PC-3 (cell line): ENCODE measurements at regions not wholly inside any gene's neighbourhood (a gene's known extent, or its start where the extent isn't known, plus 50 kb on each side); places are given as distances from the start of the nearest gene placed in this dataset.

Source experiments
- ATAC-seq: fragments of 200-7000 bp; cut with Tn5 transposase; 2 replicates; pipeline ENCODE4 v1.9.1; 2020; ENCODE audit warnings: mild to moderate bottlenecking, moderate library complexity
- BruUV-seq: library from RNA; stranded (reverse); fragments of 400-500 nt; replicated peaks from 2 replicates; lab custom pipeline; 2021; lab: Mats Ljungman, UMichigan
- CTCF ChIA-PET: fragments of 300-600 bp; sonication (Branson Sonifier 250); formaldehyde crosslinking; loops from one replicate; lab custom pipeline; 2022; ENCODE audit warnings: antibody characterized with exemption; lab: Charles Lee
- POLR2A ChIA-PET: fragments of 300-600 bp; sonication (Branson Sonifier 250); formaldehyde crosslinking; loops from one replicate; lab custom pipeline; 2022; ENCODE audit warnings: antibody characterized with exemption; ENCODE audit not compliant: unreplicated experiment; lab: Charles Lee
- DNase-seq: peaks from one replicate; pipeline ENCODE4 v3.0.0-alpha.2; 2015
- H2AFZ ChIP-seq: fragments of 300-600 bp; sonication (generic); 2 replicates; pipeline ENCODE4 v1.6.0; 2016; ENCODE audit warnings: antibody characterized with exemption, low read length
- H3F3A ChIP-seq: fragments of 300-600 bp; sonication (generic); one replicate; pipeline ENCODE4 v1.6.0; 2017; ENCODE audit warnings: antibody characterized with exemption, low read length, control low read depth, mild to moderate bottlenecking; ENCODE audit not compliant: unreplicated experiment
- H3K27ac ChIP-seq: fragments of 300-600 bp; sonication (generic); 2 replicates; pipeline ENCODE4 v1.5.1; 2016; ENCODE audit warnings: mild to moderate bottlenecking, low read length
- H3K27me3 ChIP-seq: fragments of 300-600 bp; sonication (generic); 2 replicates; pipeline ENCODE4 v1.6.1; 2016; ENCODE audit warnings: low read length, mixed read lengths
- H3K36me3 ChIP-seq: fragments of 300-600 bp; sonication (generic); 2 replicates; pipeline ENCODE4 v1.6.1; 2016; ENCODE audit warnings: low read depth, mixed run types, low read length, mixed read lengths
- H3K4me1 ChIP-seq: fragments of 300-600 bp; sonication (generic); 2 replicates; pipeline ENCODE4 v1.5.1; 2016; ENCODE audit warnings: low read length; ENCODE audit not compliant: insufficient read depth
- H3K4me2 ChIP-seq: fragments of 300-600 bp; sonication (generic); 2 replicates; pipeline ENCODE4 v1.6.0; 2016; ENCODE audit warnings: low read length
- H3K4me3 ChIP-seq: fragments of 300-600 bp; sonication (generic); 2 replicates; pipeline ENCODE4 v1.5.1; 2016; ENCODE audit warnings: mild to moderate bottlenecking, low read length, mixed read lengths
- H3K79me2 ChIP-seq: fragments of 300-600 bp; sonication (generic); 2 replicates; pipeline ENCODE4 v1.6.1; 2017; ENCODE audit warnings: low read length, mixed read lengths
- H3K9ac ChIP-seq: fragments of 300-600 bp; sonication (generic); 2 replicates; pipeline ENCODE4 v1.6.0; 2016; ENCODE audit warnings: mild to moderate bottlenecking, low read length
- H3K9me2 ChIP-seq: fragments of 300-600 bp; sonication (generic); replicated peaks from 2 replicates; pipeline ENCODE4 v1.6.1; 2016; ENCODE audit warnings: mixed run types, low read length, mixed read lengths
- H3K9me3 ChIP-seq: fragments of 300-600 bp; sonication (generic); 2 replicates; pipeline ENCODE4 v1.6.1; 2016; ENCODE audit warnings: low read length, mixed read lengths
- H4K20me1 ChIP-seq: fragments of 300-600 bp; sonication (generic); 2 replicates; pipeline ENCODE4 v1.6.1; 2016; ENCODE audit warnings: low read length, mixed read lengths
- CTCF ChIP-seq: fragments of 300-600 bp; sonication (generic); conservative IDR thresholded peaks from 2 replicates; pipeline ENCODE4 v1.5.1; 2017; ENCODE audit warnings: antibody characterized with exemption, low read depth, mild to moderate bottlenecking, low read length
- EZH2 ChIP-seq: fragments of 300-600 bp; sonication (generic); IDR thresholded peaks from one replicate; pipeline ENCODE4 v1.6.1; 2017; ENCODE audit warnings: antibody characterized with exemption, mild to moderate bottlenecking, low read length; ENCODE audit not compliant: unreplicated experiment
- EZH2phosphoT487 ChIP-seq: fragments of 300-600 bp; sonication (generic); IDR thresholded peaks from 2 replicates; pipeline ENCODE4 v1.6.1; 2018; ENCODE audit warnings: mild to moderate bottlenecking, antibody characterized with exemption, low read length, borderline replicate concordance
- intact Hi-C: fragments of 100-400 bp; cut with micrococcal nuclease; formaldehyde crosslinking; loops from 2 replicates; pipeline ENCODE4 v1.9.0; 2023

- Histone ChIP-seq H3K36me3 (no peaks in the 10 kb centered on the region), H2AFZ (no peak overlapping the region), H3K4me3 (no peak overlapping the region), H3K9me3 (no peaks in the 10 kb centered on the region), H3K4me2 (no peak overlapping the region), H3K9ac (no peak overlapping the region), H3K4me1 (no peaks in the 10 kb centered on the region), H3K9me2 (no peaks in the 10 kb centered on the region), H3K27ac (no peak overlapping the region), H4K20me1 (no peaks in the 10 kb centered on the region), H3K27me3 (no peaks in the 10 kb centered on the region), H3F3A (no peaks in the 10 kb centered on the region), H3K79me2 (no peaks in the 10 kb centered on the region)
- no TSS peak for BruUV-seq
- ATAC-seq (no peak), DNase-seq (no peak)
- intact Hi-C loops: no loop called here
- CTCF ChIA-PET: no interaction called here
- POLR2A ChIA-PET: no interaction called here
- TF ChIP-seq EZH2: no peak
- no peak for TF ChIP-seq EZH2phosphoT487
- TF ChIP-seq CTCF: no peak
Measured at GRCh38 chr3:61347981-61348380, 96.7 kb upstream of the FHIT start.

GRCh38 chr3:61349717-61350116 is 98.5 kb upstream of the FHIT start:
- Histone ChIP-seq H3K9me3 (no peaks in the 10 kb centered on the region), H3K79me2 (no peaks in the 10 kb centered on the region), H3K27ac (no peak overlapping the region), H3K9ac (no peak overlapping the region), H3K4me2 (no peak overlapping the region), H3K36me3 (no peaks in the 10 kb centered on the region), H2AFZ (no peak overlapping the region), H3F3A (no peaks in the 10 kb centered on the region), H3K4me1 (no peaks in the 10 kb centered on the region), H4K20me1 (no peaks in the 10 kb centered on the region), H3K27me3 (0 out of 2 replicates have a peak, but pooled peaks cover 4% of the 10 kb centered on the region), H3K4me3 (no peak overlapping the region), H3K9me2 (no peaks in the 10 kb centered on the region)
- intact Hi-C loops: no loop called here
- DNase-seq (no peak), ATAC-seq (no peak)
- ChIA-PET POLR2A (no interaction called here), CTCF (no interaction called here)
- TF ChIP-seq EZH2 (no peak), CTCF (no peak), EZH2phosphoT487 (no peak)
- no TSS peak for BruUV-seq

- no peaks in the 10 kb centered on the region for H3K36me3 ChIP-seq
- no peak overlapping the region for H3K27ac ChIP-seq
- no peak overlapping the region for H3K4me3 ChIP-seq
- 0 out of 2 replicates have a peak, but pooled peaks cover 6% of the 10 kb centered on the region for H3K27me3 ChIP-seq
- H3F3A ChIP-seq: no peaks in the 10 kb centered on the region
- POLR2A ChIA-PET: no interaction called here
- no peaks in the 10 kb centered on the region for H4K20me1 ChIP-seq
- no peak overlapping the region for H3K4me2 ChIP-seq
- no peak overlapping the region for H3K9ac ChIP-seq
- no peaks in the 10 kb centered on the region for H3K4me1 ChIP-seq
- CTCF ChIA-PET: interaction anchor here (0.6 kb wide), 1 partner anchor 31 kb away, joined by 3 read pairs; no protein-coding TSS in a partner anchor
- BruUV-seq: no TSS peak
- DNase-seq (no peak), ATAC-seq (no peak)
- no peaks in the 10 kb centered on the region for H3K9me3 ChIP-seq
- TF ChIP-seq EZH2phosphoT487: no peak
- TF ChIP-seq CTCF: no peak
- TF ChIP-seq EZH2: no peak
- no peaks in the 10 kb centered on the region for H3K79me2 ChIP-seq
- intact Hi-C loops: no loop called here
- H2AFZ ChIP-seq: no peak overlapping the region
- no peaks in the 10 kb centered on the region for H3K9me2 ChIP-seq
Measured at GRCh38 chr3:61350782-61351309, 99.6 kb upstream of the FHIT start.
